Sigmoid colon (tissue), 4 donors: ENCODE measurements at regions not wholly inside any gene's neighbourhood (a gene's known extent, or its start where the extent isn't known, plus 50 kb on each side); places are given as distances from the start of the nearest gene placed in this dataset.

ENCODE experiments used
- EP300 ChIP-seq, 4 donors: sonication (generic); formaldehyde crosslinking; IDR thresholded peaks; one replicate each; pipeline ENCODE4 v1.6.1; 2017; ENCODE audit warnings: antibody characterized with exemption in 4 of 4
- POLR2A ChIP-seq, 2 donors: fragments of 450-650 bp; IDR thresholded peaks; one replicate each; pipeline ENCODE4 v1.6.1; 2016; ENCODE audit warnings: antibody characterized with exemption in 2 of 2, mild to moderate bottlenecking in 2 of 2, moderate library complexity in 2 of 2
- POLR2AphosphoS5 ChIP-seq, 4 donors: sonication (generic); formaldehyde crosslinking; IDR thresholded peaks; one replicate each; pipeline ENCODE4 v1.6.1; 2017; ENCODE audit warnings: antibody characterized with exemption in 4 of 4
- TF ChIP-seq, protein P1 (sequence below), 4 experiments: fragments of 450-650 bp in 3 of 4; fragments of 200-600 bp in 1 of 4; IDR thresholded peaks; one replicate each; pipeline ENCODE4 v1.5.1; 2016 to 2019; ENCODE audit warnings: antibody characterized with exemption in 4 of 4, mild to moderate bottlenecking in 3 of 4, moderate library complexity in 2 of 4

DNA sequence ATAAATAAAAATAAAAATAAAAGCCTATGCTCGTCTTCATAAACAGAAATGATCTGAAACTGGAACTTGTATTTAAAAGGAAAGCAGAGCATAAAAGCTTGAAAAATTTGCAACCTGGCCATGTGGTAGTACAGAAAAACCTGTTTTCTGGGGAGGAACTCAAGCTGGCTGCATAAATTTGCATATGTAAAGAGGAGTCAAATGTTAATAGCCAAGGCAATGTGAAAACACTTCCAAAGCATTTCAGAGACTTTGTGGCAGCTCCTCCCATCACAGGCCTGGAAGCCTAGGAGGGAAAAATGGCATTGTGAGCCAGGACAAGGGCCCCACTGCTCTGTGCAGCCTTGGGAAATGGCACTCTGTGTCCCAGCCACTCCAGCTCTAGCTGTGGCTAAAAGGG, 727.9 kb upstream of the DIAPH2 start:
- TF ChIP-seq, protein P1, sequence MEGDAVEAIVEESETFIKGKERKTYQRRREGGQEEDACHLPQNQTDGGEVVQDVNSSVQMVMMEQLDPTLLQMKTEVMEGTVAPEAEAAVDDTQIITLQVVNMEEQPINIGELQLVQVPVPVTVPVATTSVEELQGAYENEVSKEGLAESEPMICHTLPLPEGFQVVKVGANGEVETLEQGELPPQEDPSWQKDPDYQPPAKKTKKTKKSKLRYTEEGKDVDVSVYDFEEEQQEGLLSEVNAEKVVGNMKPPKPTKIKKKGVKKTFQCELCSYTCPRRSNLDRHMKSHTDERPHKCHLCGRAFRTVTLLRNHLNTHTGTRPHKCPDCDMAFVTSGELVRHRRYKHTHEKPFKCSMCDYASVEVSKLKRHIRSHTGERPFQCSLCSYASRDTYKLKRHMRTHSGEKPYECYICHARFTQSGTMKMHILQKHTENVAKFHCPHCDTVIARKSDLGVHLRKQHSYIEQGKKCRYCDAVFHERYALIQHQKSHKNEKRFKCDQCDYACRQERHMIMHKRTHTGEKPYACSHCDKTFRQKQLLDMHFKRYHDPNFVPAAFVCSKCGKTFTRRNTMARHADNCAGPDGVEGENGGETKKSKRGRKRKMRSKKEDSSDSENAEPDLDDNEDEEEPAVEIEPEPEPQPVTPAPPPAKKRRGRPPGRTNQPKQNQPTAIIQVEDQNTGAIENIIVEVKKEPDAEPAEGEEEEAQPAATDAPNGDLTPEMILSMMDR (IDR thresholded peaks at IDR 0.05) = no peak
- no peak for TF ChIP-seq POLR2A (IDR thresholded peaks at IDR 0.05)
- no peak for TF ChIP-seq POLR2AphosphoS5 (IDR thresholded peaks at IDR 0.05)
- no peak for TF ChIP-seq EP300 (IDR thresholded peaks at IDR 0.05)
